GM23338 (cell line): ENCODE measurements at regions not wholly inside any gene's neighbourhood (a gene's known extent, or its start where the extent isn't known, plus 50 kb on each side); places are given as distances from the start of the nearest gene placed in this dataset.

Experiments used
- CTCF ChIP-seq, 2 experiments: fragments of 200-600 bp in 1 of 2; sonication (generic) in 1 of 2; conservative IDR thresholded peaks; 2 replicates each; pipeline versions ENCODE4 v1.5.1 to v1.6.1; 2016 to 2017; ENCODE audit warnings: antibody characterized with exemption in 2 of 2, low read depth in 2 of 2, mild to moderate bottlenecking in 2 of 2, moderate library complexity in 1 of 2
- ETS1 ChIP-seq: IDR thresholded peaks from 2 replicates; pipeline ENCODE4 v1.6.1; 2016; ENCODE audit warnings: antibody characterized with exemption
- EZH2 ChIP-seq: fragments of 200-600 bp; sonication (generic); IDR thresholded peaks from one replicate; pipeline ENCODE4 v1.8.0; 2017; ENCODE audit warnings: antibody characterized with exemption, mild to moderate bottlenecking, low read depth; ENCODE audit not compliant: unreplicated experiment
- REST ChIP-seq: IDR thresholded peaks from one replicate; pipeline ENCODE4 v1.6.1; 2018; ENCODE audit warnings: antibody characterized with exemption; ENCODE audit not compliant: unreplicated experiment
- STAT1 ChIP-seq: IDR thresholded peaks from one replicate; pipeline ENCODE4 v1.6.1; 2016; ENCODE audit warnings: antibody characterized with exemption; ENCODE audit not compliant: unreplicated experiment
- ZNF114 ChIP-seq: fragments of 250-450 bp; sonication (Bioruptor Pico); IDR thresholded peaks from 2 replicates; pipeline ENCODE4 v1.5.0; 2020; ENCODE audit warnings: mild to moderate bottlenecking, moderate library complexity
- ZNF331 ChIP-seq: fragments of 250-450 bp; sonication (Bioruptor Pico); IDR thresholded peaks from 2 replicates; pipeline ENCODE4 v1.5.0; 2020; ENCODE audit warnings: low read depth, mild to moderate bottlenecking, moderate library complexity
- ZNF462 ChIP-seq: fragments of 250-450 bp; sonication (Bioruptor Pico); IDR thresholded peaks from 2 replicates; pipeline ENCODE4 v1.5.0; 2020; ENCODE audit warnings: mild to moderate bottlenecking, moderate library complexity

GRCh38 chr1:222204475-222204874 lies 343.4 kb downstream of the HHIPL2 start (continued):
- TF ChIP-seq ZNF462 (CRISPR knock-in tag), result no peak
- TF ChIP-seq REST, result no peak
- no peak for TF ChIP-seq ZNF114 (CRISPR knock-in tag)
- no peak for TF ChIP-seq EZH2
- TF ChIP-seq STAT1, result no peak
- TF ChIP-seq CTCF (conservative IDR thresholded peaks at IDR 0.05; ENCODE audit: low read depth in 2 of 2), result no peak
- no peak for TF ChIP-seq ZNF331 (CRISPR knock-in tag)
- no peak for TF ChIP-seq ETS1
